Effector CD4-positive, alpha-beta T cell (primary cell): ENCODE measurements at regions not wholly inside any gene's neighbourhood (a gene's known extent, or its start where the extent isn't known, plus 50 kb on each side); places are given as distances from the start of the nearest gene placed in this dataset.
"Not testable (repeated sequence)": the region's sequence is repeated elsewhere in the genome, so short reads cannot be mapped to it uniquely, and the experiment has no call there.

Source experiments
- DNase-seq: peaks from one replicate; pipeline ENCODE4 v3.0.0-alpha.2; 2020

GRCh38 chr21:34219334-34220060 is 144.3 kb upstream of the KCNE2 start:
- DNase-seq, result no peak

- DNase-seq, result no peak
Measured at GRCh38 chr21:34220556-34221195, 143.1 kb upstream of the KCNE2 start.

- no peak for DNase-seq
Measured at GRCh38 chr21:34221331-34222030, 142.3 kb upstream of the KCNE2 start.

GRCh38 chr21:34222031-34222335 is 141.8 kb upstream of the KCNE2 start:
- no peak for DNase-seq

GRCh38 chr21:34223376-34223775 is 140.4 kb upstream of the KCNE2 start:
- DNase-seq, result no peak

GRCh38 chr21:34227386-34227852 is 136.4 kb upstream of the KCNE2 start:
- DNase-seq, result no peak

- no peak for DNase-seq
Measured at GRCh38 chr21:34228792-34229191, 135.0 kb upstream of the KCNE2 start.

- DNase-seq, result no peak
Measured at GRCh38 chr21:34229353-34229752, 134.5 kb upstream of the KCNE2 start.

- DNase-seq, result not testable (repeated sequence)
Measured at GRCh38 chr21:34233741-34234140, 130.1 kb upstream of the KCNE2 start.

GRCh38 chr21:34235514-34235913 is 128.3 kb upstream of the KCNE2 start:
- DNase-seq, result no peak

GRCh38 chr21:34242973-34243372 is 120.8 kb upstream of the KCNE2 start:
- no peak for DNase-seq

GRCh38 chr21:34243562-34243961 is 120.2 kb upstream of the KCNE2 start:
- no peak for DNase-seq

GRCh38 chr21:34252751-34253150 is 111.1 kb upstream of the KCNE2 start:
- DNase-seq, result no peak

GRCh38 chr21:34255073-34255472 is 108.7 kb upstream of the KCNE2 start:
- DNase-seq, result no peak

- no peak for DNase-seq
Measured at GRCh38 chr21:34260277-34261008, 103.4 kb upstream of the KCNE2 start.

GRCh38 chr21:34261841-34262468 is 101.9 kb upstream of the KCNE2 start:
- no peak for DNase-seq

- DNase-seq, result no peak
Measured at GRCh38 chr21:34262469-34262845, 101.3 kb upstream of the KCNE2 start.

- DNase-seq, result no peak
Measured at GRCh38 chr21:34263629-34264028, 100.2 kb upstream of the KCNE2 start.

GRCh38 chr21:34266351-34266750 is 97.5 kb upstream of the KCNE2 start:
- no peak for DNase-seq

- DNase-seq, result no peak
Measured at GRCh38 chr21:34268493-34268892, 95.3 kb upstream of the KCNE2 start.

GRCh38 chr21:34270411-34270810 is 93.4 kb upstream of the KCNE2 start:
- no peak for DNase-seq

GRCh38 chr21:34271189-34271851 is 92.5 kb upstream of the KCNE2 start:
- DNase-seq, result no peak
